DND-41 (cell line): ENCODE measurements at regions not wholly inside any gene's neighbourhood (a gene's known extent, or its start where the extent isn't known, plus 50 kb on each side); places are given as distances from the start of the nearest gene placed in this dataset.

Experiments used
- EZH2 ChIP-seq: IDR thresholded peaks from 3 replicates; pipeline ENCODE4 v1.6.1; 2012; ENCODE audit warnings: borderline replicate concordance, low read depth, mild to moderate bottlenecking, moderate library complexity, low read length, inconsistent platforms; ENCODE audit not compliant: severe bottlenecking
- TF ChIP-seq, protein P1 (sequence below): IDR thresholded peaks from 2 replicates; pipeline ENCODE4 v1.5.1; 2012; ENCODE audit warnings: borderline replicate concordance, low read length, moderate library complexity, mild to moderate bottlenecking; ENCODE audit not compliant: poor library complexity, severe bottlenecking; ENCODE audit errors: extremely low read depth

DNA sequence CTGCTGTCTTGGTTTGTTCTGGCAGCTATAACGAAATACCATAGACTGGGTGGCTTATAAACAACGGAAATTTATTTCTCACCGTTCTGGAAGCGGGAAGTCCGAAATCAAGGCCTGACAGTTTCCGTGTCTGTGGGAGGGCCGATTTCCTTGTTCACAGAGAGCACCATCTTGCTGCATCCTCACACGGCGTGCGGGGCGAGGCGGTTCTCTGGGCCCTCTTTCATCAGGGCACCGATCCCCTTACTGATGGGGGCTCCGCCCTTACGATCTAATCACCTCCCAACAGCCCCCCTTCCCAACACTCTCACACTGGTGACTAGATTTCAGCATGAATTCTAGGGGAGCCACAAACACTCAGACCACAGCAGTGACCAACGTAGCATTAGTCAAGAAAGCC lies 578.3 kb upstream of the FAT1 start:
- TF ChIP-seq, protein P1, sequence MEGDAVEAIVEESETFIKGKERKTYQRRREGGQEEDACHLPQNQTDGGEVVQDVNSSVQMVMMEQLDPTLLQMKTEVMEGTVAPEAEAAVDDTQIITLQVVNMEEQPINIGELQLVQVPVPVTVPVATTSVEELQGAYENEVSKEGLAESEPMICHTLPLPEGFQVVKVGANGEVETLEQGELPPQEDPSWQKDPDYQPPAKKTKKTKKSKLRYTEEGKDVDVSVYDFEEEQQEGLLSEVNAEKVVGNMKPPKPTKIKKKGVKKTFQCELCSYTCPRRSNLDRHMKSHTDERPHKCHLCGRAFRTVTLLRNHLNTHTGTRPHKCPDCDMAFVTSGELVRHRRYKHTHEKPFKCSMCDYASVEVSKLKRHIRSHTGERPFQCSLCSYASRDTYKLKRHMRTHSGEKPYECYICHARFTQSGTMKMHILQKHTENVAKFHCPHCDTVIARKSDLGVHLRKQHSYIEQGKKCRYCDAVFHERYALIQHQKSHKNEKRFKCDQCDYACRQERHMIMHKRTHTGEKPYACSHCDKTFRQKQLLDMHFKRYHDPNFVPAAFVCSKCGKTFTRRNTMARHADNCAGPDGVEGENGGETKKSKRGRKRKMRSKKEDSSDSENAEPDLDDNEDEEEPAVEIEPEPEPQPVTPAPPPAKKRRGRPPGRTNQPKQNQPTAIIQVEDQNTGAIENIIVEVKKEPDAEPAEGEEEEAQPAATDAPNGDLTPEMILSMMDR: no peak
- TF ChIP-seq EZH2: no peak
